ENCODE measurements at regions not wholly inside any gene's neighbourhood (a gene's known extent, or its start where the extent isn't known, plus 50 kb on each side); places are given as distances from the start of the nearest gene placed in this dataset.

DNA sequence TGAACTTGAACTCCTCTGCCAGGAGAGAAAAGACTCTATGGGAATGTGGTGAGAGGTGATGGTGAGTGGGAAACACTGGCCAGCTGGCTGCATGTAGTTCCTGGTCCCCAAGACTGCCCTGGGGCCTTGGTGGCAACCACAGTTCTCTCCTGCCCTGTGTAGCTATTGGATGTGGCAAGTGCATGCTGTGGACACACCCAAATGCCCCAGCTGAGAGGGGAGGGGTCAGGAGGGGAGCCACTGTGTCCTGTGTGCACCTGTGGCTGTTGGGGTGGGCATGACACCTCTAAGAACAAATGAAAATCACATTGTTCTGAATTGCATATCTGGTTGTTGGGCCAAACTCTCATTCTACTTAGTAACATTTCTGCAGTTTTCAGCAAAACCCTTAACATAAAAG is 409.6 kb downstream of the NSUN3 start:
- TF ChIP-seq, protein P1, sequence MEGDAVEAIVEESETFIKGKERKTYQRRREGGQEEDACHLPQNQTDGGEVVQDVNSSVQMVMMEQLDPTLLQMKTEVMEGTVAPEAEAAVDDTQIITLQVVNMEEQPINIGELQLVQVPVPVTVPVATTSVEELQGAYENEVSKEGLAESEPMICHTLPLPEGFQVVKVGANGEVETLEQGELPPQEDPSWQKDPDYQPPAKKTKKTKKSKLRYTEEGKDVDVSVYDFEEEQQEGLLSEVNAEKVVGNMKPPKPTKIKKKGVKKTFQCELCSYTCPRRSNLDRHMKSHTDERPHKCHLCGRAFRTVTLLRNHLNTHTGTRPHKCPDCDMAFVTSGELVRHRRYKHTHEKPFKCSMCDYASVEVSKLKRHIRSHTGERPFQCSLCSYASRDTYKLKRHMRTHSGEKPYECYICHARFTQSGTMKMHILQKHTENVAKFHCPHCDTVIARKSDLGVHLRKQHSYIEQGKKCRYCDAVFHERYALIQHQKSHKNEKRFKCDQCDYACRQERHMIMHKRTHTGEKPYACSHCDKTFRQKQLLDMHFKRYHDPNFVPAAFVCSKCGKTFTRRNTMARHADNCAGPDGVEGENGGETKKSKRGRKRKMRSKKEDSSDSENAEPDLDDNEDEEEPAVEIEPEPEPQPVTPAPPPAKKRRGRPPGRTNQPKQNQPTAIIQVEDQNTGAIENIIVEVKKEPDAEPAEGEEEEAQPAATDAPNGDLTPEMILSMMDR (IDR thresholded peaks at IDR 0.05): no peak
- no peak for TF ChIP-seq POLR2A (IDR thresholded peaks at IDR 0.05)
